AG09309 (cell line): ENCODE measurements at regions not wholly inside any gene's neighbourhood (a gene's known extent, or its start where the extent isn't known, plus 50 kb on each side); places are given as distances from the start of the nearest gene placed in this dataset.

Source experiments
- DNase-seq: peaks from one replicate; pipeline ENCODE4 v3.0.0-alpha.2; 2010; ENCODE audit warnings: low read depth
- H3K4me3 ChIP-seq: 2 replicates; pipeline ENCODE4 v1.5.1; 2011; ENCODE audit warnings: mild to moderate bottlenecking, low read depth, low read length, moderate library complexity; ENCODE audit not compliant: control insufficient read depth
- TF ChIP-seq, protein P1 (sequence below): IDR thresholded peaks from 2 replicates; pipeline ENCODE4 v1.5.1; 2011; ENCODE audit warnings: mild to moderate bottlenecking, low read depth, low read length, inconsistent platforms; ENCODE audit not compliant: insufficient read depth, control insufficient read depth; ENCODE audit errors: missing control alignments

DNA sequence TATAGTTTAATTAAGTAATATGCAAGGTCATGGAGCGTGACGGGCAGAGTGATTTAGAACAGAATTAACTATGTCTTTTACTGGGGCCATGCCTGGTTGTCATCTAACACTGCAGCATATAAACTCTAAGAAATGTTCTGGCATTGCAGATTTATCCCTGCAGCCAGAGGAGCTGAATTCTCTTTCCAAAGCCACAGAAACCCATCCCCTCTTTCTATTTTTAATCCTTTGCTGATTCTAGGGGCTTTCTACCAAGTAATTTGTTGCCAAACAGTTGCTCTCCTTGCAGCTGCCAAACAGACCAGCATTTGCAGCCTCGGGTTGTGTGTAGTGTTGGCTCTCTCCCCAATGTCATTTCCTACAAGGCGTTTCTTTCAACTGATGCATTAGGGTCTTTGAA, 243.2 kb upstream of the MON1B start:
- TF ChIP-seq, protein P1, sequence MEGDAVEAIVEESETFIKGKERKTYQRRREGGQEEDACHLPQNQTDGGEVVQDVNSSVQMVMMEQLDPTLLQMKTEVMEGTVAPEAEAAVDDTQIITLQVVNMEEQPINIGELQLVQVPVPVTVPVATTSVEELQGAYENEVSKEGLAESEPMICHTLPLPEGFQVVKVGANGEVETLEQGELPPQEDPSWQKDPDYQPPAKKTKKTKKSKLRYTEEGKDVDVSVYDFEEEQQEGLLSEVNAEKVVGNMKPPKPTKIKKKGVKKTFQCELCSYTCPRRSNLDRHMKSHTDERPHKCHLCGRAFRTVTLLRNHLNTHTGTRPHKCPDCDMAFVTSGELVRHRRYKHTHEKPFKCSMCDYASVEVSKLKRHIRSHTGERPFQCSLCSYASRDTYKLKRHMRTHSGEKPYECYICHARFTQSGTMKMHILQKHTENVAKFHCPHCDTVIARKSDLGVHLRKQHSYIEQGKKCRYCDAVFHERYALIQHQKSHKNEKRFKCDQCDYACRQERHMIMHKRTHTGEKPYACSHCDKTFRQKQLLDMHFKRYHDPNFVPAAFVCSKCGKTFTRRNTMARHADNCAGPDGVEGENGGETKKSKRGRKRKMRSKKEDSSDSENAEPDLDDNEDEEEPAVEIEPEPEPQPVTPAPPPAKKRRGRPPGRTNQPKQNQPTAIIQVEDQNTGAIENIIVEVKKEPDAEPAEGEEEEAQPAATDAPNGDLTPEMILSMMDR: no peak
- no peak for DNase-seq

DNA sequence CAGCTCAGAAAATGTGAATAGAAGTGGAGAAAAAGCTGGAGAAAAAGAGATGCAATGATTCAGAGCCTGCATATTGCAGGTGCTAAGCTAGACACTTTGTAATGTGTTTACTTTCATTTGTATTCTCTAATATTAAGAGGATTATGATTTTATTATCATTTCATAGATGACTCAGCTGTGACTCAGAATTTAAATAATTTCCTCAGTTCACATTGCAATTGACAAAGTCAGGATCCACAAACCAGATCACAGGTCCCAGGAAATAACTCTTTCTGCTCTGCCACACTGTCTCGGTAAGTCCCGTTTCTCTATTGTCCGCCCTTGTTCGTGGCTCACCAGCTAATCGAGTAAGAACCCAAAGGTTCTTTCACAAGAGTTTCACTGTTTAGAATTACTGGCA, 235.4 kb upstream of the MON1B start:
- TF ChIP-seq, protein P1: no peak
- no peak for DNase-seq
- no peak overlapping the region for H3K4me3 ChIP-seq

More for the DNA sequence above, 243.2 kb upstream of the MON1B start:
- H3K4me3 ChIP-seq: no peak overlapping the region

DNA sequence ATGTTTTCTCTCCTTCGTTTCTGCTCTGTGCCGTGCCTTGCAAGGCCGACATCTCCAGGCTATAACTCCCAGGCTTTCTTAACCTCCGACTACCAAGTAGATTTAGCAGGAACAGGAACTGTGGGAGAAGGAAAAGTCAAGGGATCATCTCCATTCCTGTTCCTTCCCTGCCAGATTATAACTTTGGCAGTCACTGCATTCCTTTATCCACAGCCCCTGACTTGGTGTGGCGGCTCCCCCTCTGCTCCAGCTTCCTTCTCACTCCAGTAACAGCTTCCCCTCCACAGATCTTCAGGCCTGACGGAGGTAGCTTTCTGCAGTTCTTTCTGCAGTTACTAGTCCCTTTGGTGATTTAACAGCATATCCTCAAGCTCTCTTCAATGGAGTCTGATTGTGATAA, 234.6 kb upstream of the MON1B start:
- TF ChIP-seq, protein P1: no peak
- no peak overlapping the region for H3K4me3 ChIP-seq
- DNase-seq: no peak

DNA sequence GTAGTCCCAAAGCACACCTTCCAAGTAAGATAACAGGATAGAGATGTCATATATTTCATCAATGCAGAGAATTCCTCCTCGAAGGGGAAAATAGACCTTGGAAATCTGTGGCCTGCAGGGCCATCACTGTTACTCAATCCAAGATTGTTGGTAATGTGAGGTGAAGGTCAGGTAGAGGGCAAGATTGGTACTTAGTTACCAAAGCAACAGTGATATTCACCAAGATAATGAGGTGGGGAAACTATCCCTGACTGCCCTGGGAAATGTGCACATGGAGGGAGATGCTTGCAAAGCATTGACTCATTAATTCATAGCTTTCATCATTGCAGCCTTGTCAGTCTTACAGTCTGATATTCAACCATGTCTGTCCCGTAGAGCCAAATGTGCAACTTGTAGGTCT, 234.1 kb upstream of the MON1B start:
- no peak overlapping the region for H3K4me3 ChIP-seq
- no peak for DNase-seq
- TF ChIP-seq, protein P1: no peak

DNA sequence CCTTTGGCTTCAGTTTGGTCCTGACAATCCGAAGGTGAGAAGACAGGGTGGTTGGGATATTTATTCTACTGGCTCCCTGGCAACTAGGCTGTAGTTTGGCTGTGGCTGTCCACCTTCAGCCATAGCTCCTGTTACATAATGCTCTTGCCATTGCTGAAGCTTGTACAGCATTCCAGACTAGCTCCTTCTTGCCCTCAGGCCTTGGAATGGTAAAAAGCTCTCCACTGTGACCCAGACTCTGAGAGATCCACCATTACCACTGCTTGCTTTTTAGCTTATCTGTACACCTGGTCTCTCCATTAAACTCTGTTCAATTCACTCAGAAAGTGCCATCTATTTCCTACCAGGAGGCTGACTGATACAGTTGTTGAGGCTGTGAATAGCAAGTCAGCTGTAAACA, 231.8 kb upstream of the MON1B start:
- TF ChIP-seq, protein P1: no peak
- no peak overlapping the region for H3K4me3 ChIP-seq
- no peak for DNase-seq

DNA sequence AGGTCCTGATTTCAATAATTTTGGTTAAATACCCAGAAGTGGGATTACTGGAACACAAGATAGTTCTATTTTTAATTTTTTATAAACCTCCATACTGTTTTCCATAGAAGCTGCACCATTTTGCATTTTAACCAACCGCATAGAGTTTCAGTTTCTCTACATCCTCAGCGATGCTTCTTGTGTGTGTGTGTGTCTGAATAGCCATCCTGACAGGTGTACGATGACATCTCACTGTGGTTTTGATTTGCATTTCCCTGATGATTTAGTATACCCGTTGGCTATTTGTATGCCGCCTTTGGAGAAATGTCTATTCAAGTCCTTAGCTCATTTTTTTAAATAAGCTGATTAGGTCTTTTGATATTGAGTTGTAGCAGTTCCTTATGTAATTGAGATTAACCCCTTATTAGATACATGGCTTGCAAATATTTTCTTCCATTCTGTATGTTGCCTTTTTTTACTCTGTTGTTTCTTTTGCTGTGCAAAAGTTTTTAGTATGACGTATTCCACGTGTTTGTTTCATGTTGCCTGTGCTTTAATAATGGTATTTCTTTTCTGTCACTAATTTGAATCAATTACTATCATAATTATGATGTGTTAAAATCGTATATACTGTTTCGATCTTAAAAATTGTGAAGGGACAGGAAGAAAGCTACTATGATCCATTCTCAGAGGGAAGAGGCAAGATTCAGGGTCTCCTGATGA, 227.2 kb upstream of the MON1B start:
- no peak for DNase-seq
- TF ChIP-seq, protein P1: no peak
- H3K4me3 ChIP-seq: no peak overlapping the region
